Endodermal cell (in vitro differentiated cells): ENCODE measurements at regions not wholly inside any gene's neighbourhood (a gene's known extent, or its start where the extent isn't known, plus 50 kb on each side); places are given as distances from the start of the nearest gene placed in this dataset.

Source experiments
- DNase-seq: peaks from one replicate; pipeline ENCODE4 v3.0.0-alpha.2; 2017
- H3K27ac ChIP-seq: 2 replicates; pipeline ENCODE4 v1.5.1; 2013; ENCODE audit warnings: mild to moderate bottlenecking, low read depth, low read length, moderate library complexity
- H3K27me3 ChIP-seq: 2 replicates; pipeline ENCODE4 v1.6.1; 2013; ENCODE audit warnings: mild to moderate bottlenecking, low read length, moderate library complexity; ENCODE audit not compliant: insufficient read depth, control insufficient read depth, poor library complexity, severe bottlenecking
- H3K36me3 ChIP-seq: 2 replicates; pipeline ENCODE4 v1.7.0; 2013; ENCODE audit warnings: mild to moderate bottlenecking, low read length, moderate library complexity; ENCODE audit not compliant: control insufficient read depth, insufficient read depth
- H3K4me1 ChIP-seq: one replicate; pipeline ENCODE4 v1.7.0; 2013; ENCODE audit warnings: low read length; ENCODE audit not compliant: control insufficient read depth, insufficient read depth
- H3K4me3 ChIP-seq: 2 replicates; pipeline ENCODE4 v1.5.1; 2013; ENCODE audit warnings: mild to moderate bottlenecking, low read length, moderate library complexity
- H3K9ac ChIP-seq: 2 replicates; pipeline ENCODE4 v1.6.1; 2013; ENCODE audit warnings: mild to moderate bottlenecking, low read length, moderate library complexity; ENCODE audit not compliant: poor library complexity, severe bottlenecking; ENCODE audit errors: extremely low read depth
- H3K9me3 ChIP-seq: 2 replicates; pipeline ENCODE4 v1.6.1; 2013; ENCODE audit warnings: mild to moderate bottlenecking, low read length, moderate library complexity; ENCODE audit not compliant: control insufficient read depth
- H3K27ac Mint-ChIP-seq: 2 replicates; pipeline ENCODE4 v1.8.0; 2020; ENCODE audit warnings: mixed read lengths
- H3K27me3 Mint-ChIP-seq: 2 replicates; pipeline ENCODE4 v1.8.0; 2021; ENCODE audit warnings: mild to moderate bottlenecking, mixed read lengths; ENCODE audit not compliant: insufficient read depth
- H3K36me3 Mint-ChIP-seq: 2 replicates; pipeline ENCODE4 v1.8.0; 2020; ENCODE audit warnings: low read depth, mixed read lengths
- H3K4me1 Mint-ChIP-seq: 2 replicates; pipeline ENCODE4 v1.8.0; 2020; ENCODE audit warnings: mixed read lengths
- H3K4me3 Mint-ChIP-seq: 2 replicates; pipeline ENCODE4 v1.8.0; 2020; ENCODE audit warnings: mild to moderate bottlenecking, moderate library complexity, mixed read lengths
- H3K9me3 Mint-ChIP-seq: 2 replicates; pipeline ENCODE4 v1.8.0; 2020; ENCODE audit warnings: mild to moderate bottlenecking, mixed read lengths
- WGBS, 2 experiments: methylation state at CpG; one replicate each; pipeline versions ENCODE4 v1.1.5 to v1.1.7; 2013; ENCODE audit warnings: missing lambda C conversion rate in 2 of 2, mixed read lengths in 1 of 2; ENCODE audit not compliant: insufficient coverage in 1 of 2, insufficient read length in 1 of 2; 5-methylcytosine and 5-hydroxymethylcytosine counted together
- TF ChIP-seq, protein P1 (sequence below): fragments of 200-600 bp; sonication (generic); conservative IDR thresholded peaks from 2 replicates; pipeline ENCODE4 v1.5.0; 2021; ENCODE audit warnings: antibody characterized with exemption, mild to moderate bottlenecking

GRCh38 chr1:225707824-225708223, 54.9 kb upstream of the ENAH start:
- Histone ChIP-seq H3K9me3 (no peaks in the 10 kb centered on the region), H3K27ac (peak overlapping the region; percentile 5), H3K27me3 (no peaks in the 10 kb centered on the region), H3K9ac (no peak overlapping the region), H3K4me3 (no peak overlapping the region), H3K36me3 (no peaks in the 10 kb centered on the region), H3K4me1 (no peaks in the 10 kb centered on the region)
- no peaks in the 10 kb centered on the region for H3K36me3 Mint-ChIP-seq
- TF ChIP-seq, protein P1, sequence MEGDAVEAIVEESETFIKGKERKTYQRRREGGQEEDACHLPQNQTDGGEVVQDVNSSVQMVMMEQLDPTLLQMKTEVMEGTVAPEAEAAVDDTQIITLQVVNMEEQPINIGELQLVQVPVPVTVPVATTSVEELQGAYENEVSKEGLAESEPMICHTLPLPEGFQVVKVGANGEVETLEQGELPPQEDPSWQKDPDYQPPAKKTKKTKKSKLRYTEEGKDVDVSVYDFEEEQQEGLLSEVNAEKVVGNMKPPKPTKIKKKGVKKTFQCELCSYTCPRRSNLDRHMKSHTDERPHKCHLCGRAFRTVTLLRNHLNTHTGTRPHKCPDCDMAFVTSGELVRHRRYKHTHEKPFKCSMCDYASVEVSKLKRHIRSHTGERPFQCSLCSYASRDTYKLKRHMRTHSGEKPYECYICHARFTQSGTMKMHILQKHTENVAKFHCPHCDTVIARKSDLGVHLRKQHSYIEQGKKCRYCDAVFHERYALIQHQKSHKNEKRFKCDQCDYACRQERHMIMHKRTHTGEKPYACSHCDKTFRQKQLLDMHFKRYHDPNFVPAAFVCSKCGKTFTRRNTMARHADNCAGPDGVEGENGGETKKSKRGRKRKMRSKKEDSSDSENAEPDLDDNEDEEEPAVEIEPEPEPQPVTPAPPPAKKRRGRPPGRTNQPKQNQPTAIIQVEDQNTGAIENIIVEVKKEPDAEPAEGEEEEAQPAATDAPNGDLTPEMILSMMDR: no peak
- H3K4me1 Mint-ChIP-seq: peaks cover 8% of the 10 kb centered on the region
- DNase-seq: no peak
- no peaks in the 10 kb centered on the region for H3K27me3 Mint-ChIP-seq
- H3K4me3 Mint-ChIP-seq: no peak overlapping the region
- 71 to 83% methylated on average over 3 of the region's 3 CpGs for WGBS, 2 experiments
- H3K9me3 Mint-ChIP-seq: no peaks in the 10 kb centered on the region
- H3K27ac Mint-ChIP-seq: no peak overlapping the region

DNA sequence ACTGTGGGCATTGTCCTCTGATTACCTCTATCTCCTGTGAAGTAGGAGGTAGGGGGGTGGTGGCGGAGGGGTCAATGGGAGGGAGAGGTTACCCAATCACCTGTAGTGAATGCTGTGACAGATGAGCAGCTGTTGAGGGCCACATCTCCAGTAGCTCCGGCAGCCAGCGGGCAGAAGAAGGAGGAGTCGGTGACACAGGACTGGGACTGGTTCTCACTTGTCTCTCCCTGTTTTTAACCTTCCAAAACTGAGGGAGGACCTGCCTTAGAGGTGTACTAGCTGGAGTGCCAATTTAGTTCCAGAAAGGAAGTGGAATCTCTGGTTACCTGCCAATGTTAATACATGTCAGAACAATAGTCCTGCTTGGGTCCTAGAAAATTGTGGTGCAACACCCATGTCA, 56.2 kb upstream of the ENAH start:
- H3K9me3 ChIP-seq: no peaks in the 10 kb centered on the region

DNA sequence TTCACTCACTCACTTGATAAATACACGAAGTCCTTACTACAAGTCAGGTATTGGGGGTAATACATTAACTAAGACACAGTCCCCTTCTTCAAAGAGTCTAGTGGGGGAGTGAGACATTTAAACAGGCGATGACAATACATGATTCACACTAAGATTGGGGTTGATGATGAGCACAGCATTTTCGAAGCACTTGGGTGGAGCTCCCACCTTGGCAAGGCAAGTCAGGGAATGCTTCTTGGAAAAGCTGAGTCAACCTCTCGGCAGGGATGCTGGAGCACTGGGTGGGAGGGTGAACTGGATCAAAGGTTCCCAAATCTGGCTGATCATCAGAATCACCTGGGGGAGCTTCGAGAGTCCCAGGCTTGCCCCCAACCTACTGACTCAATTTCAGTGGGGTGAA, 57.9 kb upstream of the ENAH start:
- Mint-ChIP-seq H3K27me3 (no peaks in the 10 kb centered on the region), H3K9me3 (no peaks in the 10 kb centered on the region), H3K4me1 (peaks cover 8% of the 10 kb centered on the region), H3K27ac (no peak overlapping the region), H3K36me3 (no peaks in the 10 kb centered on the region), H3K4me3 (no peak overlapping the region)
- H3K9me3 ChIP-seq: no peaks in the 10 kb centered on the region
- H3K27me3 ChIP-seq: no peaks in the 10 kb centered on the region
- no peaks in the 10 kb centered on the region for H3K36me3 ChIP-seq
- H3K27ac ChIP-seq: no peak overlapping the region
- WGBS, 2 experiments: 82 to 86% methylated on average over 2 to 5 of the region's 5 CpGs
- no peak overlapping the region for H3K9ac ChIP-seq
- DNase-seq: peak; percentile 67
- no peaks in the 10 kb centered on the region for H3K4me1 ChIP-seq
- TF ChIP-seq, protein P1: no peak
- H3K4me3 ChIP-seq: no peak overlapping the region

More for the DNA sequence above, 56.2 kb upstream of the ENAH start:
- no peak overlapping the region for H3K9ac ChIP-seq
- Mint-ChIP-seq H3K4me1 (peaks cover 8% of the 10 kb centered on the region), H3K27me3 (no peaks in the 10 kb centered on the region), H3K27ac (peak overlapping the region; percentile 7), H3K36me3 (no peaks in the 10 kb centered on the region), H3K9me3 (no peaks in the 10 kb centered on the region), H3K4me3 (no peak overlapping the region)
- peak; percentile 73 for DNase-seq
- TF ChIP-seq, protein P1: no peak
- 88% methylated on average over 4 of the region's 4 CpGs; no CpG with 5 or more reads in 1 of the 2 experiments for whole genome bisulfite sequencing, 2 experiments
- no peaks in the 10 kb centered on the region for H3K36me3 ChIP-seq
- H3K27me3 ChIP-seq: no peaks in the 10 kb centered on the region
- H3K27ac ChIP-seq: no peak overlapping the region
- H3K4me1 ChIP-seq: no peaks in the 10 kb centered on the region
- H3K4me3 ChIP-seq: no peak overlapping the region
